B cell (primary cell): ENCODE measurements at regions not wholly inside any gene's neighbourhood (a gene's known extent, or its start where the extent isn't known, plus 50 kb on each side); places are given as distances from the start of the nearest gene placed in this dataset.

Experiments
- ATAC-seq: fragments of 200-7000 bp; cut with Tn5 transposase; one replicate; pipeline ENCODE4 v1.10.0; 2021; ENCODE audit warnings: low read depth, mild to moderate bottlenecking, moderate number of reproducible peaks, moderate library complexity
- CTCF ChIA-PET: fragments of 350-600 bp; sonication (Branson Sonifier 250); formaldehyde crosslinking; loops from one replicate; lab custom pipeline; 2021; ENCODE audit warnings: antibody characterized with exemption, inconsistent platforms; lab: Charles Lee
- POLR2A ChIA-PET: fragments of 350-600 bp; sonication (Branson Sonifier 250); formaldehyde crosslinking; loops from one replicate; lab custom pipeline; 2021; ENCODE audit warnings: antibody characterized with exemption; lab: Charles Lee
- DNase-seq: peaks from one replicate; pipeline ENCODE4 v3.0.0; 2013
- H2AFZ ChIP-seq: 2 replicates; pipeline ENCODE4 v1.6.1; 2012; ENCODE audit warnings: mild to moderate bottlenecking, low read depth, low read length; ENCODE audit not compliant: insufficient read depth, poor library complexity, severe bottlenecking
- H3K27ac ChIP-seq, 2 donors: 1 replicate in 1 of 2; 2 replicates in 1 of 2; pipeline ENCODE4 v1.5.1; 2012 to 2013; ENCODE audit warnings: low read length in 2 of 2, mild to moderate bottlenecking in 2 of 2, moderate library complexity in 1 of 2
- H3K27me3 ChIP-seq, 4 experiments: fragments of 200-600 bp in 1 of 4; sonication (generic) in 1 of 4; replicated peaks in 1 of 4; 1 replicate in 2 of 4; 2 replicates in 2 of 4; pipeline versions ENCODE4 v1.6.1 to v1.7.0; 2013 to 2016; ENCODE audit warnings: low read length in 3 of 4, mild to moderate bottlenecking in 2 of 4, mixed read lengths in 1 of 4, moderate library complexity in 1 of 4; ENCODE audit not compliant: insufficient read depth in 4 of 4, control insufficient read depth in 3 of 4; ENCODE audit errors: control extremely low read depth in 1 of 4
- H3K36me3 ChIP-seq, 2 experiments: replicated peaks in 1 of 2; 1 replicate in 1 of 2; 2 replicates in 1 of 2; pipeline versions ENCODE4 v1.6.1 to v1.7.1; 2013; ENCODE audit warnings: low read length in 1 of 2; ENCODE audit not compliant: insufficient read depth in 2 of 2, control insufficient read depth in 1 of 2; ENCODE audit errors: control extremely low read depth in 1 of 2, extremely low read depth in 1 of 2
- H3K4me1 ChIP-seq, 2 donors: fragments of 200-600 bp in 1 of 2; sonication (generic) in 1 of 2; 1 replicate in 1 of 2; 2 replicates in 1 of 2; pipeline versions ENCODE4 v1.5.1 to v1.6.1; 2013 to 2017; ENCODE audit warnings: low read length in 2 of 2; ENCODE audit not compliant: control insufficient read depth in 2 of 2, insufficient read depth in 2 of 2
- H3K4me2 ChIP-seq: replicated peaks from 2 replicates; pipeline ENCODE3; 2012; ENCODE audit warnings: mild to moderate bottlenecking, low read depth, low read length; ENCODE audit not compliant: poor library complexity, severe bottlenecking
- H3K4me3 ChIP-seq, 5 experiments: fragments of 200-600 bp in 1 of 5; sonication (generic) in 1 of 5; 1 replicate in 3 of 5; 2 replicates in 2 of 5; pipeline versions ENCODE4 v1.5.1 to v1.7.0; 2011 to 2016; ENCODE audit warnings: low read length in 4 of 5, mild to moderate bottlenecking in 4 of 5, low read depth in 2 of 5, control low read depth in 1 of 5, moderate library complexity in 1 of 5; ENCODE audit not compliant: insufficient read depth in 1 of 5; ENCODE audit errors: control extremely low read depth in 1 of 5, extremely low read depth in 1 of 5
- H3K79me2 ChIP-seq: fragments of 200-600 bp; sonication (generic); one replicate; pipeline ENCODE4 v1.6.0; 2016; ENCODE audit warnings: low read length; ENCODE audit not compliant: control insufficient read depth, insufficient read depth
- H3K9ac ChIP-seq: fragments of 200-600 bp; sonication (generic); 2 replicates; pipeline ENCODE4 v1.6.1; 2017; ENCODE audit warnings: mild to moderate bottlenecking, low read length, moderate library complexity
- H3K9me3 ChIP-seq, 3 donors: one replicate each; pipeline versions ENCODE4 v1.6.1 to v1.7.1; 2013; ENCODE audit warnings: low read length in 2 of 3; ENCODE audit not compliant: control insufficient read depth in 2 of 3, insufficient read depth in 1 of 3; ENCODE audit errors: control extremely low read depth in 1 of 3
- H4K20me1 ChIP-seq: 2 replicates; pipeline ENCODE4 v1.6.0; 2012; ENCODE audit warnings: mild to moderate bottlenecking, low read length; ENCODE audit not compliant: insufficient read depth, control insufficient read depth, poor library complexity, severe bottlenecking
- H3K27ac Mint-ChIP-seq: one replicate; pipeline ENCODE4 v1.8.0; 2021; ENCODE audit warnings: mixed read lengths
- H3K27me3 Mint-ChIP-seq: one replicate; pipeline ENCODE4 v1.8.0; 2021; ENCODE audit warnings: mixed read lengths
- H3K4me1 Mint-ChIP-seq: one replicate; pipeline ENCODE4 v1.8.0; 2021; ENCODE audit warnings: mixed read lengths
- H3K4me3 Mint-ChIP-seq: one replicate; pipeline ENCODE4 v1.8.0; 2021; ENCODE audit warnings: mixed read lengths
- H3K9me3 Mint-ChIP-seq: one replicate; pipeline ENCODE4 v1.8.0; 2022; ENCODE audit warnings: mixed read lengths; ENCODE audit not compliant: insufficient read depth
- EZH2 ChIP-seq: IDR thresholded peaks from 2 replicates; pipeline ENCODE4 v1.6.1; 2012; ENCODE audit warnings: borderline replicate concordance, low read depth, mild to moderate bottlenecking, moderate library complexity, low read length; ENCODE audit not compliant: insufficient read depth, poor library complexity, severe bottlenecking
- WGBS: methylation state at CpG from one replicate; pipeline ENCODE4 v1.1.5; 2013; ENCODE audit warnings: missing lambda C conversion rate; ENCODE audit not compliant: insufficient coverage; 5-methylcytosine and 5-hydroxymethylcytosine counted together
- intact Hi-C: fragments of 100-400 bp; cut with micrococcal nuclease; formaldehyde crosslinking; loops from one replicate; pipeline ENCODE4 v1.10.0; 2022
- TF ChIP-seq, protein P1 (sequence below): fragments of 200-600 bp; IDR thresholded peaks from one replicate; pipeline ENCODE4 v1.8.0; 2022; ENCODE audit warnings: antibody characterized with exemption, mild to moderate bottlenecking

DNA sequence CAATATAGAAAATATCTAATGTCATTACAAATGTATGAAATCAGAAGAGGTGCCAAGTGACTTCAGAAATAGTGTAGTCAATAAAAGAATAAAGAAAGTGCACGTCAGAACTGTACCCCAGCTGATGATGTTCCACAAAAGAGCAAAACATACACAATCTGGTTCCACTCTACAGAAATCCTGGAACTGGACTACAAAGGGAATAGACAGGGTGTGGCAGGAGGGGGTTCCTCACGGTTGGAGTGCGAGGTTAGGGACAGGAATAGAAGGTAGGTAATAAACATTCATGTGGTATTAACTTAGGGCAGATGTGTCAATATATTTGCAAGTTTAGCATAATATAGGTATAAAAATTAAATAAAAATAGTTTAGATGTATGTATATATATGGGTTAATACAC is 103.3 kb upstream of the GOLGA6L6 start:
- Mint-ChIP-seq H3K9me3 (no peaks in the 10 kb centered on the region), H3K27ac (no peak overlapping the region), H3K27me3 (peaks cover 20% of the 10 kb centered on the region), H3K4me1 (no peaks in the 10 kb centered on the region), H3K4me3 (no peak overlapping the region)
- no peak overlapping the region for H3K4me3 ChIP-seq
- no peak overlapping the region for H3K4me2 ChIP-seq
- no peaks in the 10 kb centered on the region for H3K36me3 ChIP-seq
- no peak overlapping the region for H3K27ac ChIP-seq
- CTCF ChIA-PET = no interaction called here
- DNase-seq (no peak), ATAC-seq (no peak)
- H2AFZ ChIP-seq = no peak overlapping the region
- POLR2A ChIA-PET = no interaction called here
- H3K27me3 ChIP-seq = peaks cover 0 to 7% (median 0%) of the 10 kb centered on the region in 4 experiments
- no peaks in the 10 kb centered on the region for H4K20me1 ChIP-seq
- no peaks in the 10 kb centered on the region for H3K79me2 ChIP-seq
- intact Hi-C loops = no loop called here
- H3K9ac ChIP-seq = no peak overlapping the region
- WGBS = 100% methylated on average over 3 of the region's 3 CpGs
- no peaks in the 10 kb centered on the region for H3K9me3 ChIP-seq
- TF ChIP-seq, protein P1, sequence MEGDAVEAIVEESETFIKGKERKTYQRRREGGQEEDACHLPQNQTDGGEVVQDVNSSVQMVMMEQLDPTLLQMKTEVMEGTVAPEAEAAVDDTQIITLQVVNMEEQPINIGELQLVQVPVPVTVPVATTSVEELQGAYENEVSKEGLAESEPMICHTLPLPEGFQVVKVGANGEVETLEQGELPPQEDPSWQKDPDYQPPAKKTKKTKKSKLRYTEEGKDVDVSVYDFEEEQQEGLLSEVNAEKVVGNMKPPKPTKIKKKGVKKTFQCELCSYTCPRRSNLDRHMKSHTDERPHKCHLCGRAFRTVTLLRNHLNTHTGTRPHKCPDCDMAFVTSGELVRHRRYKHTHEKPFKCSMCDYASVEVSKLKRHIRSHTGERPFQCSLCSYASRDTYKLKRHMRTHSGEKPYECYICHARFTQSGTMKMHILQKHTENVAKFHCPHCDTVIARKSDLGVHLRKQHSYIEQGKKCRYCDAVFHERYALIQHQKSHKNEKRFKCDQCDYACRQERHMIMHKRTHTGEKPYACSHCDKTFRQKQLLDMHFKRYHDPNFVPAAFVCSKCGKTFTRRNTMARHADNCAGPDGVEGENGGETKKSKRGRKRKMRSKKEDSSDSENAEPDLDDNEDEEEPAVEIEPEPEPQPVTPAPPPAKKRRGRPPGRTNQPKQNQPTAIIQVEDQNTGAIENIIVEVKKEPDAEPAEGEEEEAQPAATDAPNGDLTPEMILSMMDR = no peak
- TF ChIP-seq EZH2 = no peak
- peaks cover 6 to 8% of the 10 kb centered on the region in 2 donors for H3K4me1 ChIP-seq

DNA sequence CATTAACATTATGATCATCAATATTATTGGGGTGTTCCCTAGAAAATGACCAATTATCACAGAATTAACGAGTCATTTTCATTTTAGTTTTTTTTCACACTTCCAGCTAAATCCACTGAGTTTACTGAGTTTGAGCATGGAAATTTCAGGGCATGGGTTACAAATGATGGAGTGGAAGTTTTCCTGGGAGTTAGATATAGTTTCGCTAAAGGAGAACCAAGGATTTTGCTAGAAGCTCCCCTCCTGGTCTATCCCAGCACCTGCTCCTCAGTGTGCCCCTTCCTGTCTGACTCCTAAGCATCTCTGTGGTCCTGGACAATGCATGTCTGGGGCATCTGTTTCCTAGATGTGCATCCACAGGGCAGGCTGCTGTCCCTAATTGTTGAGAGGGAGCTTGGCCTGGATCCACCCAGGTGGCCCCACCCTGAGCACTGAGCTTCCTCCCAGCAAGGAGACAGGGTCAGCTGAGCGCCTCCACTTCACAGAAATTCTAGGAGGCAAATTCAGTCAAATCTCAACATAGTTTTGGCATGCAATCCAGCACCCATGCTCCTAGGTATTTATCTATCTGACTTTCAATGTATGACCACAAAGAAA is 102.3 kb upstream of the GOLGA6L6 start:
- Histone ChIP-seq H3K36me3 (no peaks in the 10 kb centered on the region), H3K4me2 (no peak overlapping the region), H3K27ac (no peak overlapping the region), H3K4me3 (no peak overlapping the region), H4K20me1 (no peaks in the 10 kb centered on the region), H3K9me3 (no peaks in the 10 kb centered on the region), H3K9ac (no peak overlapping the region), H3K27me3 (peaks cover 0 to 7% (median 0%) of the 10 kb centered on the region in 4 experiments), H3K79me2 (no peaks in the 10 kb centered on the region), H2AFZ (no peak overlapping the region), H3K4me1 (peaks cover 6 to 8% of the 10 kb centered on the region in 2 donors)
- intact Hi-C loops = no loop called here
- no peak overlapping the region for H3K4me3 Mint-ChIP-seq
- no peak for DNase-seq
- ChIA-PET CTCF (no interaction called here), POLR2A (no interaction called here)
- no peak for ATAC-seq
- no peaks in the 10 kb centered on the region for H3K4me1 Mint-ChIP-seq
- no peak overlapping the region for H3K27ac Mint-ChIP-seq
- peaks cover 20% of the 10 kb centered on the region for H3K27me3 Mint-ChIP-seq
- 88% methylated on average over 2 of the region's 3 CpGs for WGBS
- TF ChIP-seq, protein P1 = no peak
- TF ChIP-seq EZH2 = no peak
- no peaks in the 10 kb centered on the region for H3K9me3 Mint-ChIP-seq
